ENCODE measurements at regions not wholly inside any gene's neighbourhood (a gene's known extent, or its start where the extent isn't known, plus 50 kb on each side); places are given as distances from the start of the nearest gene placed in this dataset.
"Not testable (repeated sequence)": the region's sequence is repeated elsewhere in the genome, so short reads cannot be mapped to it uniquely, and the experiment has no call there.

- H3K4me3 Mint-ChIP-seq (ENCODE audit: low read depth): no peak overlapping the region
- no peak for DNase-seq (ENCODE audit: low spot score, unreplicated experiment)
- H3K9me3 Mint-ChIP-seq (ENCODE audit: low read depth): peaks cover 72% of the 10 kb centered on the region
These were observed 448.5 kb downstream of the TMEM121 start for GRCh38 chr14:105974902-105975301.

DNA sequence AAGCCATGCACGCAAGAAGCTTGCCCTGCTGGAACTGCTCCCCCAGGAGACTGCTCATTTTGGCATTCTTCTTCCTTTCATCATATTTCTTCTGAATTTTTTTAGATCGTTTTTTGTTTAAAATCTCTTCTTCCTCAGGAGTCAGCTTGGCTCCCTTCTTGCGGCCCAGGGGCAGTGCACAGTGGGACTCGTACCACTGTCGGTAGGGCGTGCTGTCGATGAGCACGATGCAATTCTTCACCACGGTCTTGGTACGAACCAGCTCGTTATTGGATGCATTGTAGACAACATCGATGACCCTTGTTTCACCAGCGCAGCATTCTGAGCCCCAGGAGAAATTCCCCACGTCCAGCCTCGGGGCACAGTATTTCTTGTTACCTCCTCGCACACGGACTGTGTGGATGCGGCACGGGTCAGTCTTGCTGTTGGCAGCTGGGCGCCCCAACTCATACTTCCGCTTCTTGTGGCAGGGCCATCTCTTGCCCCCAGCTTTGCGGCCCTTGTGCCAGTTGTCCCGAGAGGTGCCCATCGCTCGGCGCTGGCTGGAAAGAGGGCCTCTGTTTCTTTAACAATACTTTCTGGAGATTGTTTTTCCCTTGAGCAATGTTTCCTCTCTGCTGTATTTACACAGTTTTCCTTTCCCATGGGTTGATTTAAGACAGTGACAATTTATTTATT lies 452.4 kb downstream of the TMEM121 start:
- Mint-ChIP-seq H3K9me3 (ENCODE audit: low read depth) (peaks cover 78% of the 10 kb centered on the region), H3K4me3 (ENCODE audit: low read depth) (no peak overlapping the region), H3K4me1 (ENCODE audit: low read depth) (no peaks in the 10 kb centered on the region), H3K27me3 (no peaks in the 10 kb centered on the region), H3K36me3 (ENCODE audit: insufficient read depth) (peaks cover 3% of the 10 kb centered on the region), H3K27ac (no peak overlapping the region)
- no peak for TF ChIP-seq CTCF (IDR thresholded peaks at IDR 0.05; ENCODE audit: unreplicated experiment)
- no peak for DNase-seq (ENCODE audit: low spot score, unreplicated experiment)

More at GRCh38 chr14:105974902-105975301, 448.5 kb downstream of the TMEM121 start:
- no peaks in the 10 kb centered on the region for H3K27me3 Mint-ChIP-seq
- H3K4me1 Mint-ChIP-seq (ENCODE audit: low read depth): no peaks in the 10 kb centered on the region
- TF ChIP-seq CTCF (IDR thresholded peaks at IDR 0.05; ENCODE audit: unreplicated experiment): no peak
- H3K27ac Mint-ChIP-seq: no peak overlapping the region
- peaks cover 3% of the 10 kb centered on the region for H3K36me3 Mint-ChIP-seq (ENCODE audit: insufficient read depth)

DNA sequence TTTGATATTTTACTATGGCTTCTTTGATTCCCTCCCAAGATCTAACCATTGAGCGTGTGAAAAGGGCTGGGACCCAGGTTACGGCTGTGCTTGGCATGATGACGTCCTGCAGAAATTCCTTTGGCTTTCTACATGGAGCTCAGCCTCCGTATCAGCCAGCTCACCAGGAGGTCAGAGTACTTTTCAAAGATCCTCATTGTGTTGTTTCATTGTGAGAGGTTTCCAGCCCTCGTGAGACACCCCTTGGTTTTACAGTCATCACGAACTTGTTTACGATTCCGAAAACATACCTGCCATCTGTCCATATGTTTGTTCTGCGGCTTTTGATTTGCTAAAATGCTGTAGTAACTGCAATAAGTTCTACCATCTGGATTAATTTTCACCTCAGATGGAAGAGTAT lies 453.1 kb downstream of the TMEM121 start:
- peaks cover 3% of the 10 kb centered on the region for H3K36me3 Mint-ChIP-seq (ENCODE audit: insufficient read depth)
- H3K27me3 Mint-ChIP-seq: no peaks in the 10 kb centered on the region
- peaks cover 71% of the 10 kb centered on the region for H3K9me3 Mint-ChIP-seq (ENCODE audit: low read depth)
- no peak for TF ChIP-seq CTCF (IDR thresholded peaks at IDR 0.05; ENCODE audit: unreplicated experiment)
- H3K4me3 Mint-ChIP-seq (ENCODE audit: low read depth): no peak overlapping the region
- H3K27ac Mint-ChIP-seq: no peak overlapping the region
- H3K4me1 Mint-ChIP-seq (ENCODE audit: low read depth): no peaks in the 10 kb centered on the region
- no peak for DNase-seq (ENCODE audit: low spot score, unreplicated experiment)

GRCh38 chr14:105980224-105980623 lies 453.8 kb downstream of the TMEM121 start:
- Mint-ChIP-seq H3K4me3 (ENCODE audit: low read depth) (no peak overlapping the region), H3K27me3 (no peaks in the 10 kb centered on the region), H3K36me3 (ENCODE audit: insufficient read depth) (peaks cover 3% of the 10 kb centered on the region), H3K4me1 (ENCODE audit: low read depth) (no peaks in the 10 kb centered on the region), H3K27ac (no peak overlapping the region), H3K9me3 (ENCODE audit: low read depth) (peaks cover 73% of the 10 kb centered on the region)
- DNase-seq (ENCODE audit: low spot score, unreplicated experiment): no peak
- no peak for TF ChIP-seq CTCF (IDR thresholded peaks at IDR 0.05; ENCODE audit: unreplicated experiment)

DNA sequence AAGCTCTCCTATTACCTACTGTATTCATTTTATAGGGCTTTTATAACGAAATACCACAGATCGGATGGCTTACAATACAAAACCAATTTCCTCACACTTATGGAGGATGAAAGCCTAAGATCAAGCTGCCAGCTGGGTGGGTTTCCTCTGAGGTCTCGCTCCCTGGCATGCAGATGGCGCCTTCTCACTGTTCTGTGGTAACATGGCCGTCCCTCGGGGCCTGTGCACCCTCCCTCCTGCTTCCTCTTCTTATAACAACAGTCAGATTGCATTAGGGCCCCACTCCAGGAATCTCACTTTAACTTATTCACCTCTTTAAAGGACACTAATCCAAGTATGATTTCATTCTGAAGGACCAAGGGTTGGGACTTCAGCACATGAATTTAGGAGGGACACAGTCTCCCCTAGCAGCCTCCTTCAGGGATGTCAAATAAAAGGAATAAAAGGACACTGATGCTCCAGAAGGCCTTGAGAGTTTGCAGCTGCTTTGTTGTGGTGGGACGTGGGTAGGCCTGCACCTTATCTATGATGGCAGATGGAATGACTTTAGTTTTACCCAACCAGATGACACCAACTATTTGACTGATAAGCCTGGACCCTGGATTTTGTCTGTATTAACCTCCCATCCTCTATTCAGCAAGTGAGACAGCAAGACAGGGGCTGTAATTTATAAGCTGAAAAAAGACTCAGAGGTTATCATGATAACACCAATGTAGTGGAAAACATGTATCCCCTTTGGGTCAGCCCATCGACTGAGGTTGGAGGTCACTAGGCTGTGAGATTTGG lies 455.3 kb downstream of the TMEM121 start:
- H3K9me3 Mint-ChIP-seq (ENCODE audit: low read depth): peaks cover 65% of the 10 kb centered on the region
- H3K4me1 Mint-ChIP-seq (ENCODE audit: low read depth); H3K27ac Mint-ChIP-seq; H3K27me3 Mint-ChIP-seq; H3K36me3 Mint-ChIP-seq (ENCODE audit: insufficient read depth); DNase-seq (ENCODE audit: low spot score, unreplicated experiment); H3K4me3 Mint-ChIP-seq (ENCODE audit: low read depth): not testable (repeated sequence)

Data from progenitor cell of endocrine pancreas (in vitro differentiated cells).